Ureter (tissue), 1 donor: ENCODE measurements at regions not wholly inside any gene's neighbourhood (a gene's known extent, or its start where the extent isn't known, plus 50 kb on each side); places are given as distances from the start of the nearest gene placed in this dataset.
"Not testable (repeated sequence)": the region's sequence is repeated elsewhere in the genome, so short reads cannot be mapped to it uniquely, and the experiment has no call there.

Experiments used
- DNase-seq: peaks from one replicate; pipeline ENCODE4 v3.0.0-alpha.2; 2020; ENCODE audit warnings: low spot score
- donor health status: DM: yes; HTN: yes; CAD: no.

- no peak for DNase-seq
Observed at GRCh38 chr6:15166121-15166520, 79.7 kb upstream of the JARID2 start.

- DNase-seq, result no peak
Observed at GRCh38 chr6:15170126-15170525, 75.7 kb upstream of the JARID2 start.

- DNase-seq, result no peak
Observed at GRCh38 chr6:15171026-15171425, 74.8 kb upstream of the JARID2 start.

GRCh38 chr6:15176816-15177370 lies 69.0 kb upstream of the JARID2 start:
- DNase-seq, result no peak

GRCh38 chr6:15183979-15184378 lies 61.9 kb upstream of the JARID2 start:
- no peak for DNase-seq

- DNase-seq, result no peak
Observed at GRCh38 chr6:15184441-15184861, 61.4 kb upstream of the JARID2 start.

GRCh38 chr6:15185111-15185510 lies 60.8 kb upstream of the JARID2 start:
- not testable (repeated sequence) for DNase-seq

GRCh38 chr6:15193451-15193850 lies 52.4 kb upstream of the JARID2 start:
- not testable (repeated sequence) for DNase-seq

- DNase-seq, result no peak
Observed at GRCh38 chr6:15194453-15194852, 51.4 kb upstream of the JARID2 start.
